Heart left ventricle (tissue), 16 donors: ENCODE measurements at regions not wholly inside any gene's neighbourhood (a gene's known extent, or its start where the extent isn't known, plus 50 kb on each side); places are given as distances from the start of the nearest gene placed in this dataset.
"Not testable (repeated sequence)": the region's sequence is repeated elsewhere in the genome, so short reads cannot be mapped to it uniquely, and the experiment has no call there.

ENCODE experiments used
- ATAC-seq, 4 donors: fragments of 200-7000 bp; cut with Tn5 transposase; one replicate each; pipeline ENCODE4 v1.9.1; 2020 to 2022; ENCODE audit warnings: moderate library complexity in 4 of 4, mild to moderate bottlenecking in 3 of 4, moderate number of reproducible peaks in 1 of 4
- DNase-seq, 5 donors: peaks; one replicate each; pipeline ENCODE4 v3.0.0-alpha.2; 2020
- H3K27ac ChIP-seq, 12 donors: fragments of 200-600 bp; sonication (generic) in 4 of 12; one replicate each; pipeline versions ENCODE4 v1.5.0 to v1.8.0; 2016 to 2022; ENCODE audit warnings: mild to moderate bottlenecking in 2 of 12
- H3K27me3 ChIP-seq, 9 donors: fragments of 200-600 bp; sonication (generic) in 2 of 9; one replicate each; pipeline versions ENCODE4 v1.5.1 to v1.8.0; 2016 to 2022; ENCODE audit warnings: mild to moderate bottlenecking in 3 of 9
- H3K36me3 ChIP-seq, 9 donors: fragments of 200-600 bp; sonication (generic) in 2 of 9; one replicate each; pipeline versions ENCODE4 v1.5.0 to v1.8.0; 2018 to 2022; ENCODE audit warnings: mild to moderate bottlenecking in 2 of 9
- H3K4me1 ChIP-seq, 12 donors: fragments of 200-600 bp; sonication (generic) in 4 of 12; one replicate each; pipeline versions ENCODE4 v1.5.0 to v1.8.0; 2016 to 2022; ENCODE audit warnings: mild to moderate bottlenecking in 3 of 12
- H3K4me3 ChIP-seq, 12 donors: fragments of 200-600 bp; sonication (generic) in 4 of 12; one replicate each; pipeline versions ENCODE4 v1.5.0 to v1.8.0; 2017 to 2022; ENCODE audit warnings: mild to moderate bottlenecking in 9 of 12, moderate library complexity in 4 of 12
- H3K9me3 ChIP-seq, 12 donors: fragments of 200-600 bp; sonication (generic) in 4 of 12; one replicate each; pipeline versions ENCODE4 v1.5.0 to v1.8.0; 2016 to 2022; ENCODE audit warnings: mild to moderate bottlenecking in 1 of 12
- CTCF ChIP-seq, 12 donors: fragments of 200-600 bp; sonication (generic) in 4 of 12; IDR thresholded peaks; one replicate each; pipeline versions ENCODE4 v1.5.0 to v1.8.0; 2018 to 2022; ENCODE audit warnings: antibody characterized with exemption in 12 of 12, mild to moderate bottlenecking in 5 of 12
- POLR2A ChIP-seq, 2 donors: fragments of 450-650 bp; IDR thresholded peaks; one replicate each; pipeline ENCODE4 v1.6.1; 2017; ENCODE audit warnings: antibody characterized with exemption in 2 of 2, mild to moderate bottlenecking in 2 of 2, moderate library complexity in 2 of 2
- WGBS, 4 donors: extraction: QIAGEN DNeasy Blood & Tissue Kit in 2 of 4; methylation state at CpG; one replicate each; pipeline versions ENCODE4 v1.1.5 to v1.1.7; 2013 to 2018; 5-methylcytosine and 5-hydroxymethylcytosine counted together
- intact Hi-C, 10 donors: fragments of 100-400 bp; cut with DNase I; formaldehyde crosslinking; loops; one replicate each; pipeline versions ENCODE4 v1.11.1 to v1.14.2; 2022
- donor health status: ischemic (EF 13 %, LVEDD 7.1; RV severe dilation, severe dysfunction).
- donor health status: healthy with polysubstance abuse.
- donor health status: DM: no; HTN: yes; CAD: no.
- donor health status: DM: no; HTN: no; CAD: no.
- donor health status: ischemic (EF 25% LVEDD 6.9; RV normal size, moderate dysfunction).
- donor health status: ischemic (EF 25% LVEDD 5.7; RV mildly dilated, moderate dysfunction).
- donor health status: healthy.
- donor health status: DM: yes; HTN: yes; CAD: no.
- donor health status: ischemic (EF 35%, LVEDD 5.7; RV mildly dilated, moderate dysfunction).
- donor health status: nonischemic (EF 11% LVEDD 7.7; RV severe dilation, severe dysfunction).
- donor health status: DM: yes; HTN: yes; CAD: no.
- donor health status: PGD.
- donor health status: ischemic (EF 29% LVEDD 5.4; RV normal size, mild dysfunction).
- donor health status: nonischemic (EF 23%, LVEDD 6.1; RV moderate dilation, normal function).

GRCh38 chr4:153095448-153096204 is 108.6 kb upstream of the TRIM2 start:
- DNase-seq, result no peak
- WGBS, 4 donors, result 77 to 94% (median 89%) methylated on average over 11 to 14 of the region's 14 CpGs

GRCh38 chr4:153096344-153096743 is 107.9 kb upstream of the TRIM2 start:
- H3K4me3 ChIP-seq, result no peak overlapping the region
- WGBS, 4 donors, result 84 to 92% (median 90%) methylated on average over 3 of the region's 3 CpGs
- intact Hi-C loops, result no loop called here

More at GRCh38 chr4:153095448-153096204, 108.6 kb upstream of the TRIM2 start:
- TF ChIP-seq POLR2A (IDR thresholded peaks at IDR 0.05) (no peak), CTCF (IDR thresholded peaks at IDR 0.05) (no peak)
- H3K36me3 ChIP-seq, result no peaks in the 10 kb centered on the region
- H3K27me3 ChIP-seq, result no peaks in the 10 kb centered on the region
- no peak overlapping the region for H3K4me3 ChIP-seq
- no peak overlapping the region for H3K27ac ChIP-seq
- H3K9me3 ChIP-seq, result no peaks in the 10 kb centered on the region
- intact Hi-C loops, result no loop called here
- H3K4me1 ChIP-seq, result no peaks in the 10 kb centered on the region
- no peak for ATAC-seq

GRCh38 chr4:153098427-153098826 is 105.8 kb upstream of the TRIM2 start:
- DNase-seq (no peak), ATAC-seq (no peak)
- intact Hi-C loops, result no loop called here
- Histone ChIP-seq H3K27me3 (no peaks in the 10 kb centered on the region), H3K27ac (no peak overlapping the region), H3K4me3 (no peak overlapping the region), H3K36me3 (no peaks in the 10 kb centered on the region), H3K4me1 (no peaks in the 10 kb centered on the region), H3K9me3 (no peaks in the 10 kb centered on the region)
- 49 to 73% (median 58%) methylated on average over 3 of the region's 3 CpGs for WGBS, 4 donors
- TF ChIP-seq POLR2A (IDR thresholded peaks at IDR 0.05) (no peak), CTCF (IDR thresholded peaks at IDR 0.05) (no peak)

More at GRCh38 chr4:153096344-153096743, 107.9 kb upstream of the TRIM2 start:
- TF ChIP-seq POLR2A (IDR thresholded peaks at IDR 0.05) (no peak), CTCF (IDR thresholded peaks at IDR 0.05) (no peak)
- no peaks in the 10 kb centered on the region for H3K36me3 ChIP-seq
- ATAC-seq, result no peak
- no peaks in the 10 kb centered on the region for H3K9me3 ChIP-seq
- H3K4me1 ChIP-seq, result no peaks in the 10 kb centered on the region
- no peak overlapping the region for H3K27ac ChIP-seq
- no peak for DNase-seq
- no peaks in the 10 kb centered on the region for H3K27me3 ChIP-seq

GRCh38 chr4:153099391-153100140 is 104.7 kb upstream of the TRIM2 start:
- no peak overlapping the region for H3K27ac ChIP-seq
- DNase-seq (no peak), ATAC-seq (no peak)
- no peaks in the 10 kb centered on the region for H3K27me3 ChIP-seq
- intact Hi-C loops, result no loop called here
- no peaks in the 10 kb centered on the region for H3K4me1 ChIP-seq
- TF ChIP-seq POLR2A (IDR thresholded peaks at IDR 0.05) (no peak), CTCF (IDR thresholded peaks at IDR 0.05) (no peak)
- H3K4me3 ChIP-seq, result no peak overlapping the region
- H3K9me3 ChIP-seq, result no peaks in the 10 kb centered on the region
- no peaks in the 10 kb centered on the region for H3K36me3 ChIP-seq
- 87 to 90% (median 90%) methylated on average over 3 of the region's 3 CpGs for WGBS, 4 donors

- H3K36me3 ChIP-seq, H3K9me3 ChIP-seq, intact Hi-C loops, ATAC-seq, H3K4me1 ChIP-seq, DNase-seq, H3K4me3 ChIP-seq, H3K27ac ChIP-seq: not testable (repeated sequence)
- WGBS, 4 donors, result 57 to 100% (median 89%) methylated on average over 1 to 2 of the region's 2 CpGs
- peaks cover 0 to 14% (median 0%) of the 10 kb centered on the region in 9 donors for H3K27me3 ChIP-seq
Observed at GRCh38 chr4:153106736-153107135, 97.5 kb upstream of the TRIM2 start.
